Activated gamma-delta T cell (primary cell): ENCODE measurements at regions not wholly inside any gene's neighbourhood (a gene's known extent, or its start where the extent isn't known, plus 50 kb on each side); places are given as distances from the start of the nearest gene placed in this dataset.
"Not testable (repeated sequence)": the region's sequence is repeated elsewhere in the genome, so short reads cannot be mapped to it uniquely, and the experiment has no call there.

Source experiments
- DNase-seq: peaks from one replicate; lab custom pipeline; 2025; lab: John Stamatoyannopoulos, UW

DNA sequence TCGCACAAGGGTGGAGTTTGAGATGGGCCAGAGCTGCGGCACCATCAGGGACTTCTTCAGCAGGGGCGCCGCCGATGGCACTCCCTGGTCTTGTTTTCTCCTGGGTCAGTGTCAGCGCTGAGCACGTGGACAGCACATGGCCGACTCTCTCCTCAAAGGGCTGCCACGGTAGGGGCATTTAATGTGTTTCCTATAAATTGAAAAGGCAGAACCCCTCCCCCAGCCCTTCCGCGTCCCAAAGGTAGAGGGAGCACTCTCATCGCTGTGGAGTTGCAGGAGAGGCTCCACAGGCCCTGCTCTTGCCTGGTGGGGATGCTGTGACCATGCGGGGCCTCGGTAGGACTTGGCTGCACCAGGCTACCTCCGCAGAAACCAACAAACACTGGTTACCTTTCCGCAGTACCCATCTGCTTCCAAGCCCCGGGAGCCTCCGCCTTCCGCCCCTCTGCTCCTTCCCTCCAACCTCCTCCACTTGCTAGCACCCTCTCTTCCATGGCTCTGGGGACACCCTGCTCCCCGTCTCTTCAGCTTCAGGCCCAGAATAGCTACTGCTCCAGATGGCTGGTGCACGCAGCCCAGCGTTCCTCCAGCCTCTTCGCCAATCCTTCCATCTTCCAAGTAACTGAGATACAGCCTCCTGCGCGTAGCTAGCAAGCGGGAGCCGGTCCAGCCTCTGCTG, 166.3 kb upstream of the ADCY1 start:
- DNase-seq = no peak

DNA sequence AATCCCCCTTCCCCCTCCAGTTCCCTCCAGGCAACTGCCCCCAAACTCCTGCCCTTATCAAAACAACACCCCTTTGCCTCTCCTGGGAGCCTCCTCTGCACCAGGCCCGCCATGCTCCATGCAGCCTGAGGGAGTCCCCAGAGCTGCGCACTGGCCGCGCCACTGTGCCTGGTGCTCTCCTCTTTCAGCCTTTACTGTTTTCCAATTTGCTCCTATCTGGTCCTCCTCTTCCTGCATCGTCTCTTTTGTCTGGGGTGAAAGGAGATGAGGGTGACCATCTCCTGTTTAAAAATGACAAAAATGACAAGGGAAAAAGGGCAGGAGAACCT, 165.8 kb upstream of the ADCY1 start:
- no peak for DNase-seq

DNA sequence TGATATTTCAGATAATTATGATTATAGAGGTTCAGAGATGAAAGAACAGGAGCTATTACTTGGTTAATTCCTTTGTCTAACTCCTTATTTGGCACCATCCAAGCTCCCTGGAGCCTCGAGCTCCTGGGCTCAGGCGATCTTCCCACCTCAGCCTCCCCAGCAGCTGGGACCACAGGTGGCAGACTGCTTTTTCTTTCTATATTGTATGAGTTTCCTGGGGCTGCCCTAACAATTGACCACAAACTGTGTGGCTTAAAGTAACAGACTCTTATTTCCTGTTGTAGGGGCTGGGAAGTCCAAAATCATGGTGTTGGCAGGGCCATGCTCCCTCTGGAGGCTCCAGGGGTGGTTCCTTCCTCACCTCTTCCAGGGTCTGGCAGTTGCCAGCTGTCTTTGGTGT, 163.3 kb upstream of the ADCY1 start:
- no peak for DNase-seq

DNA sequence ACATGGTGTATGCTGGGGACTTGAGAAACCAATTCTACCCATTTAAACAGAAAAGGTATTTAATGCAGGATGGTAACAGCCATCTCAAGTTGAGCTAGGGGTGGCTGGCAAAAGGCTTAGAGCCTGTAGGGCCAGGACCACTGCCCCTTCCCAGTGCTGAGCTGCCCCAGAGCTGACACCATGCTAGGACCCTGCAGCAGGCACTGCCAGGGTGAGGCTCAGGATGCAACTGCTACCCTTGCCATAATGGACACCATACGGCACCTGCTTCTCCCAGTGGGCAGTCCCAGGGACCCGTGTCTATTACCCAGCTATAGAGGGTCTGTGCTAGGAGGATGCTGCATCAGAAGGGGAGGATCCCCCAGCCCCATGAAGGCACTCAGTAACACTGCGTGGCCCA, 160.7 kb upstream of the ADCY1 start:
- DNase-seq = no peak

- DNase-seq = no peak
These were observed 159.9 kb upstream of the ADCY1 start for GRCh38 chr7:45414226-45414625.

- no peak for DNase-seq
These were observed 158.9 kb upstream of the ADCY1 start for GRCh38 chr7:45415265-45415664.

DNA sequence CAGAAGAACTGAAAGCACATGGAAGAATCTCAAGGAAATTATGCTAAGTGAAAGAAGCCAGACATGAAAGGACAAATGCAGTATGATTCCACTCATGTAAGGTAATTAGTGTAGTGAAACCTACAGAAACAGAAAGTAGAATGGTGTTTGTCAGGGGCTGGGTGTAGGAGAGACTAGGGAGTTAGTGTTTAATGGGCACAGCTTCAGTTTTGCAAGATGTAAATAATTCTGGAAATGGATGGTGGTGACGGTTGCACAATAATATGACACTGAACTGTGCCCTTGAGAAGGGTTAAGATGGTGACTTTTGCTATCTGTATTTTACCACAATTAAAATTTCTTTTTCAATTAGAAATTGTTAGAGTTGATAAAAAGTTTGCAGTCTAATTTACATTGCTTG, 157.3 kb upstream of the ADCY1 start:
- DNase-seq = no peak

- DNase-seq = no peak
These were observed 156.9 kb upstream of the ADCY1 start for GRCh38 chr7:45417268-45417667.

DNA sequence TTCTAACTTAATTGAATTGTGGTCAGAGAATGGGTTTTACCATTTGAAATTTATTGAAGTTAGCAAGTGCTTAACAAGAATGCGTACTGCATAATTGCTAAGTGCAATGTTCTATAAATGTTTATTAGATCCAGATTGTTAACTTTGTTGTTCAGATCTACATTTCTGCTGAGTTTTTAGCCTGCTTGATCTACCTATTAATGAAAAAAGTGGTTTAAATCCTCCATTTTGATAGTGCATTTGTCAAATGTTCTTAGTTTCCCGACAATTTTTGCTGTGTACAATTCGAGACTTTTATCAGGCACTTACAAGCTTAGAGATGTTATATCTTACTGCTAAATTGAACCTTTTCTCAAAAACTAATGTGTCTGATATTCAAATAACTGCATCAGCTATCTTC, 156.4 kb upstream of the ADCY1 start:
- no peak for DNase-seq

DNA sequence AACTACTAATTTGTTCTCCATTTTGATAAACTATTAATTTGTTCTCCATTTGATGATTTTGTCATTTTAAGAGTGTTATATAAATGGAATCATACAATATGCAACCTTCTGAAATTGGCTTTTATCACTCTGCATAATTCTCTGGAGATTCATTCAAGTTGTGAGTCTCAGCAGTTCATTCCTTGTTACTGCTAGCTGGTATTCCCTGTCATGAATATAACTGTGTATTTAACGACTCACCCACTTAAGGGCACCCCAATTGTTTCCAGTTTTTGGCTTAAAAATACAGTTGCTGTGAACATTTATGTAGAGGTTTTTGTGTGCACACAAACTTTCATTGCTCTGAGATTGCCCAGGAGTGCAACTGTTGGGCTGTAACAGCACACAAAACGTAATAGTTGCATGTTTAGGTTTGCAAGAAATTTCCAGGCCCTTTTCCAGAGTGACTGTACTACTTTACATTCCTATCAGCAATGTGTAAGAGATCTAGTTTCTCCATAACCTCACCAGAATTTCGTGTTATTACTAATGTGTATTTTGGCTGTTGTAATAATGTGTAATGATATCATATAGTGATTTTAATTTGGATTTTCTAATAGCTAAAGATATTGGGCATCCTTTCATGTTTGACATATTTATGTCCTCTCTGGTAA, 153.2 kb upstream of the ADCY1 start:
- DNase-seq = no peak

DNA sequence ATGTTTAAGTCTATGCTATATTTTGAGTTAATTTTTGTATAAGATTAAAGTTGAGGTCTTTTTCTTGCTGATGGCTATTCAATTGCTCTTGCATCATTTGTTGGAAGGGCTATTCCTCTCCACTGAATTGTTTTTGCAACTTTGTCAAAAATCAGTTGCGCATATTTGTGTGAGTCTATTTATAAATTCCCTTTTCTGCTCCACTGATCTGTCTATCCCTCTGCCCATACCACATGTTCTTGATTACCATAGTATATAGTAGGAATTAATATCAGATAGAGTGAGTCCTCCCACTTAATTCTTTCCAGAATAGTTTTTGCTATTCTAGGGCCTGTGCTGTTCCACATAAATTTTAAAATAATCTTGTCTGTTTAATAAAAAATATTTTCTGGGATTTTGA, 152.4 kb upstream of the ADCY1 start:
- DNase-seq = no peak

GRCh38 chr7:45430397-45430796, 143.8 kb upstream of the ADCY1 start:
- no peak for DNase-seq

DNA sequence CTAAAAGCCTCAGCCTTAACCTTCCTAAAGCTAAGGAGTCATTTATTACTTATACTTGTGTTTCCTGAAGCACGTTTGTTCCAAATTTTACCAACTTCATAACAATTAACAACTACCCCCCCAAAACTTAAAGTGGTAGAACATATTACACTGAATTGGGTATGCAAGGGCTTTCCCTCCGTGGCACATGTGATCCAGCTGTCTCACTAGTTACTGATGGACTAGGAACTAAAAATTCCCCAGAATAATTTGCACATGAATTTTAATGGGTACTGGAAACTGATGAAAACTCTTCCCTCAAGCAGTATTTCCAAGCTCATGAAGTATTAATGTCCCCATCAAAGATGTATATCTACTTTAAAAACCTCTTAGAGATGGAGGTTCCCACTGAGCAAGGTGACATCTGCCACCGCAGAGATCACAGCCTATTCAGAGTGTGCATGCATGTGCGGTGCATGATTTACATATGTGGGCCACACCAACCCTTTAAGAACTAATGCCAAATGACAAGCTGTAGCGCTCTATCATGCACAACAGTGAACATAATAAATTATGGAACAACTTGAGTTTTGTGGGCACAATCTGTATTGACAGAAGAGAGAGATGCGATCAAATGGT, 139.9 kb upstream of the ADCY1 start:
- DNase-seq = no peak

GRCh38 chr7:45435131-45435530, 139.0 kb upstream of the ADCY1 start:
- no peak for DNase-seq

DNA sequence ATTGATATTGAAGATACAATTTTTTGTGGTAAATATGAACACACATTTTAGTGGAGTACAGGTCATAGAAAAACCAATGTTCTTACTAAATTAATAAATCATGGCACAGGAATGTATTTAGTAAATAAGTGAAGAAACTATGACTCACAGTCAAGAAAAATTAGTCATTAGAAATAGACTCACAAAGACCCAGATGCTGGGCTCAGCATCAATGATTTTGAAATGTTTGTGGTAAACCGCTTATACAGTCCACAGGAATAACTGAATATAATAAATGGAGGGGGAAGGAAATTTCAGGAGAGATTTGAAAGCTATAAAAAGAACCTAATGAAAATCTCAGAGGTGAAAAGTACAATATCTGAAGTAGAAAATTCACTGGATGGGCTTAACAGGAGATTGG, 138.3 kb upstream of the ADCY1 start:
- DNase-seq = no peak

DNA sequence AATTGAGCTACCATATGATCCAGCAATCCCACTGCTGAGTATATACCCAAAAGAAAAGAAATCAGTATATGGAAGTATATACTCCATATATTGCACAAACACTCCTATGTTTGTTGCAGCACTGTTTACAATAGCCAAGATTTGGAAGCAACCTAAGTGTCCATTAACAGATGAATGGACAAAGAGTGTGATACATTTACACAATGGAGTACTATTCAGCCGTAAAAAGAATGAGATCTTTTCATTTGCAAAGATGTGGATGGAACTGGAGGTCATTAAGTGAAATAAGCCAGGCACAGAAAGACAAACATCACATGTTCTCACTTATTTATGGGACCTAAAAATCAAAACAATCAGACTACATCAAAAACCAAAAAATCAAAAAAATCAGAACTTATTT, 133.4 kb upstream of the ADCY1 start:
- DNase-seq = not testable (repeated sequence)

- no peak for DNase-seq
These were observed 130.9 kb upstream of the ADCY1 start for GRCh38 chr7:45443263-45443662.

DNA sequence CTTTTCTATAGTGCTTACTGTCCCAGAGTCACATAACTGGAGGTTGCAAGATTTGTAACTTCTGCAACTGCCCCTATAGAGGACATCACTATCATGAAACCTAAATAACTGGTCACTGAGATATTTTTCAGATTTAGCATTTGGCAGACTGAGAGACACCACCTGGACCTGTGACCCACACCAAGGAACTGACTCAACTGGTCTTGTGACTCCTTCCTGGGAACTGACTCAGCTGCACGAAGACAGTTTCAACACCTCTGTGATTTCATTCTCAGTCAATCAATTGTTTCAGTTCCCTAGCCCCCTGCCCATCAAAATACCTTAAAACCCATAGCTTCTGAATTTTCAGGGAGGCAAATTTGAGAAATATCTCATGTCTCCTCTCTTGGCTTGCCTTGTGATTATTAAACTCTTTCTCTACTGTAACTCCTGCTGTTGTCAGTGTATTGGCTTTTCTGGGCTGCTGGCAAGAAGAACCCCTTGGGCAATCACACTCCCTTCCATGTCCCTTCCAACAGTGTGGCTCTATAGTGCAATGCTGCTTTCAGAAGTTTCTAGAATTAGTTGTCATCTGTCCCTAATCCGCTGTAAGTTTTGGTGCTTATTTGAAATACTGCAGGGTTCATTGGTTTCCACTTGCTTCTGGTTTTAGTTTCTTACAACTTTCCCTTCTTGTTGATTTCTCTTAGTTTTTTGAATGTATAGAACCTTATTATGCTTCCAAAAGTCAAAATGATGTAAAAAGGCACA, 127.8 kb upstream of the ADCY1 start:
- no peak for DNase-seq

- no peak for DNase-seq
These were observed 126.9 kb upstream of the ADCY1 start for GRCh38 chr7:45447296-45447695.

- DNase-seq = no peak
These were observed 123.5 kb upstream of the ADCY1 start for GRCh38 chr7:45450571-45451204.

DNA sequence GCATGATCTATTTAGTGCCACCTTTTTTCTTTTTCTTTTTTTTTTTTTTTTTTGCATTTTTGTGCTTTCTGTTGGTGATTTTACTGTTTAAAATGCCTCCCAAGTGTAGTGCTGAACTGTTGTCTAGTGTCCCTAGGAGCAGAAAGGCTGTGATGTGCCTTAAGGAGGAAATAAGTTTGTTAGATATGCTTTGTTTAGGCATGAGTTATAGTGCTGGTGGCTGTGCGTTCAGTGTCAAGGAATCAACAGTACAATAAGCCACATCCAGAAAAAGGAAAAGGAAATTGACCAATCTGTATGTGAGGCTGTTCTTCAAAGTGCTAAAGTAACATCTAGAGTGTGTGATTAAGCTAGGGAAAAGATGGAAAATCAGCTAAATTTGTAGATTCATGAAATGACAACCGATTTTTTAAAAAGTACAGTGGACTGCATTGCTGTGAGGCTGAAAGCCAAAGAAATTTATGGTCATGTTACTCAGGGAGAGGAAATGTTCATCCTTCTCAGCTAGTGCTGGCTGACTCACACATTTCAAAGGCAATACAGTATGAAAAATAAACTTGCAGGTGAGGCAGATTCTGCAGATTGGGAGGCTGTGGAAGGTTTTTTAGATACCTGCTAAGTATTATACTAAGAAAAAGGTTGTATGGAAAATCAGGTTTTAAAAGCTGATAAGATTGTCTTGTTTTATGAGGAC, 122.7 kb upstream of the ADCY1 start:
- no peak for DNase-seq

GRCh38 chr7:45454771-45455170, 119.4 kb upstream of the ADCY1 start:
- no peak for DNase-seq
